ENCODE measurements at regions not wholly inside any gene's neighbourhood (a gene's known extent, or its start where the extent isn't known, plus 50 kb on each side); places are given as distances from the start of the nearest gene placed in this dataset.
"Not testable (repeated sequence)": the region's sequence is repeated elsewhere in the genome, so short reads cannot be mapped to it uniquely, and the experiment has no call there.

DNA sequence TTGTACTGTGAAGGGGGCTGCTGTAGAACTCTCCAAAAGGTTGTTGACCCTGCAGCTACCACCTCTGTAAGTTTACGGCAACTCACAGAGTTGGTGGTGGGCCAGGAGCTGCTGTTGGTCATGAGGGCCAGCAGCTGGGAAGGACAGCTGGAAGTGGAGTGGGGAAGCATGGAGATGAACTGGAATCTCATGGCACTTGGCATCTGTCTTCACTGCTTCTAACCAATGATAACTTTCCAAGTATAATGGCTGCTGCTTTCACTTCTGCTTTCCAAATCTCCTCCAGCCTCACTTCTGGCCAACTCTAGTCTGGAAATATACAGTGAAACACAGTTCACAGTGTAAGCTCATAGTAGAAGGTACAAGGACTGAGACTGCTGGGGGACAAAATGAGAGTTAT, 126.5 kb upstream of the INTU start:
- H3K4me2 ChIP-seq (ENCODE audit: low read length) = no peak overlapping the region
- no peaks in the 10 kb centered on the region for H3K4me1 ChIP-seq (ENCODE audit: low read length)
- no peak overlapping the region for H2AFZ ChIP-seq (ENCODE audit: low read depth, low read length)
- no peak overlapping the region for H3K27ac ChIP-seq (ENCODE audit: low read length)
- no peak overlapping the region for H3K9ac ChIP-seq (ENCODE audit: low read length)
- H4K20me1 ChIP-seq (ENCODE audit: insufficient read depth, low read length) = no peaks in the 10 kb centered on the region
- no peaks in the 10 kb centered on the region for H3K36me3 ChIP-seq (replicated peaks; ENCODE audit: low read depth, low read length)
- no peaks in the 10 kb centered on the region for H3K27me3 ChIP-seq (ENCODE audit: low read depth, low read length)
- TF ChIP-seq EZH2phosphoT487 (IDR thresholded peaks at IDR 0.05; ENCODE audit: low read depth) = no peak
- TF ChIP-seq, protein P1, sequence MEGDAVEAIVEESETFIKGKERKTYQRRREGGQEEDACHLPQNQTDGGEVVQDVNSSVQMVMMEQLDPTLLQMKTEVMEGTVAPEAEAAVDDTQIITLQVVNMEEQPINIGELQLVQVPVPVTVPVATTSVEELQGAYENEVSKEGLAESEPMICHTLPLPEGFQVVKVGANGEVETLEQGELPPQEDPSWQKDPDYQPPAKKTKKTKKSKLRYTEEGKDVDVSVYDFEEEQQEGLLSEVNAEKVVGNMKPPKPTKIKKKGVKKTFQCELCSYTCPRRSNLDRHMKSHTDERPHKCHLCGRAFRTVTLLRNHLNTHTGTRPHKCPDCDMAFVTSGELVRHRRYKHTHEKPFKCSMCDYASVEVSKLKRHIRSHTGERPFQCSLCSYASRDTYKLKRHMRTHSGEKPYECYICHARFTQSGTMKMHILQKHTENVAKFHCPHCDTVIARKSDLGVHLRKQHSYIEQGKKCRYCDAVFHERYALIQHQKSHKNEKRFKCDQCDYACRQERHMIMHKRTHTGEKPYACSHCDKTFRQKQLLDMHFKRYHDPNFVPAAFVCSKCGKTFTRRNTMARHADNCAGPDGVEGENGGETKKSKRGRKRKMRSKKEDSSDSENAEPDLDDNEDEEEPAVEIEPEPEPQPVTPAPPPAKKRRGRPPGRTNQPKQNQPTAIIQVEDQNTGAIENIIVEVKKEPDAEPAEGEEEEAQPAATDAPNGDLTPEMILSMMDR (IDR thresholded peaks at IDR 0.05; ENCODE audit: low read depth, low read length) = no peak
- H3K4me3 ChIP-seq (ENCODE audit: low read length) = no peak overlapping the region
- H3K9me3 ChIP-seq (ENCODE audit: insufficient read depth, low read length) = no peaks in the 10 kb centered on the region
- no peaks in the 10 kb centered on the region for H3K79me2 ChIP-seq (ENCODE audit: low read length)

DNA sequence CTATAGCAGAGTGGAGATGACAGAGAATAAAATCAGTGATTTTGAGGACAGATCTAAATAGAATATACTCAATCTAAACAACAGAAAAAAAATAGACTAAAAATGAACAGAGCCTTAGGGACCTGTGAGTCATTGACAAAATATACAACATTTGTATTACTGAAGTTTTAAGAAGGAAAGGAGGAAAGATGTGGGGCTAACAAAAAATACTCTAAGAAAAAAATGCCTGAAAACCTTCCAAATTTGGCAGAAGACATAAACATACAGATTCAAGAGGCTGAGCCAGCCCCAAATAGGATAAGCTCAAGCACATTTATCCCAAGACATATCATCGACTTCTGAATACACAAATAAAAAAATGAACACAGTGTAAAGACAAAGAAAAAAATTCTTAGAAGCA, 123.6 kb upstream of the INTU start:
- no peak overlapping the region for H3K27ac ChIP-seq (ENCODE audit: low read length)
- no peak overlapping the region for H2AFZ ChIP-seq (ENCODE audit: low read depth, low read length)
- H3K36me3 ChIP-seq (replicated peaks; ENCODE audit: low read depth, low read length) = no peaks in the 10 kb centered on the region
- TF ChIP-seq, protein P1 (IDR thresholded peaks at IDR 0.05; ENCODE audit: low read depth, low read length) = no peak
- no peak for TF ChIP-seq EZH2phosphoT487 (IDR thresholded peaks at IDR 0.05; ENCODE audit: low read depth)
- H3K4me1 ChIP-seq (ENCODE audit: low read length) = no peaks in the 10 kb centered on the region
- no peaks in the 10 kb centered on the region for H3K27me3 ChIP-seq (ENCODE audit: low read depth, low read length)
- H3K79me2 ChIP-seq (ENCODE audit: low read length) = no peaks in the 10 kb centered on the region
- no peak overlapping the region for H3K4me3 ChIP-seq (ENCODE audit: low read length)
- H3K9ac ChIP-seq (ENCODE audit: low read length) = no peak overlapping the region
- H3K9me3 ChIP-seq (ENCODE audit: insufficient read depth, low read length) = no peaks in the 10 kb centered on the region
- H4K20me1 ChIP-seq (ENCODE audit: insufficient read depth, low read length) = no peaks in the 10 kb centered on the region
- H3K4me2 ChIP-seq (ENCODE audit: low read length) = no peak overlapping the region

DNA sequence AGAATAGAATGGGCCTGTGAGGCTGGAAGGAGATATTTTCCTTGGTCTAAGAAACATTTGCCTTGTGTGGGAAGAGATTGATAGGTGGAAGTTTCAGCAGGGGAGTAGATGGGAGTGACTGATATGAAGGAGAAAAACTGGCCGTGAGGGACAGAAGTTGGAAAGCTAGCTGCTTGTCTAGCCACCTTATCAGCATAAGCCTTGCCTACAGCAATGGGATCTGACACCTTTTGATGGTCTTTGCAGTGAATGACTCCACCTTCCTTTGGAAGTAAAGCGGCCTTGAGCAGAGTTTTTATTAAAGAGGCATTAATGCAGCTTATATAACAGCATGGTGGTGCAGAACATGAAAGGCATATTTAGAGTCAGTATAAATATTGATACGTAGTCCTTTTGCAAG, 120.1 kb upstream of the INTU start:
- H3K4me2 ChIP-seq (ENCODE audit: low read length); H3K4me1 ChIP-seq (ENCODE audit: low read length); H3K4me3 ChIP-seq (ENCODE audit: low read length); H3K27ac ChIP-seq (ENCODE audit: low read length); H2AFZ ChIP-seq (ENCODE audit: low read depth, low read length); H4K20me1 ChIP-seq (ENCODE audit: insufficient read depth, low read length); H3K9me3 ChIP-seq (ENCODE audit: insufficient read depth, low read length); H3K27me3 ChIP-seq (ENCODE audit: low read depth, low read length); H3K36me3 ChIP-seq (replicated peaks; ENCODE audit: low read depth, low read length); H3K79me2 ChIP-seq (ENCODE audit: low read length); H3K9ac ChIP-seq (ENCODE audit: low read length): not testable (repeated sequence)

DNA sequence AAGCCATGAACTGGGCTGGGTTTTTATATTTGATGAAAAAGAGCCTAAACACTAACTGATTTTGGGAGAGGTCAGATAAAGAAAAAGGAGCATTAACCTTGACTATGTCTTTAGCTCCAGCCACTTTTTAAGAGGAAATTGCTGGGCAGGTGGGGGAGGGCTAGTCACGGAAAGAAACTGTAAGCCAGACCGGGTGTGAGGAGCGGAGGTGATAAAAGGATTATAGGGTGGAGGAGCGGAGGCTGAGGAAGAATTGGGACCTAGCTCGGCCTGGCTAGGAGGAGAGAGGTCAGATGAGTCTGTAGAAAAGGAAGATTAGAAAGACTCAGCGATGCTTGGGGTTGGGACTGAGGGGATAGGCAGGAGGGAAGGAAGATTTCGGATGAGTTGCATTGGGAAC, 117.5 kb upstream of the INTU start:
- not testable (repeated sequence) for H4K20me1 ChIP-seq (ENCODE audit: insufficient read depth, low read length); H3K4me1 ChIP-seq (ENCODE audit: low read length); H2AFZ ChIP-seq (ENCODE audit: low read depth, low read length); H3K27ac ChIP-seq (ENCODE audit: low read length); H3K79me2 ChIP-seq (ENCODE audit: low read length); H3K9ac ChIP-seq (ENCODE audit: low read length); H3K36me3 ChIP-seq (replicated peaks; ENCODE audit: low read depth, low read length); H3K27me3 ChIP-seq (ENCODE audit: low read depth, low read length); H3K9me3 ChIP-seq (ENCODE audit: insufficient read depth, low read length); H3K4me2 ChIP-seq (ENCODE audit: low read length); H3K4me3 ChIP-seq (ENCODE audit: low read length)

DNA sequence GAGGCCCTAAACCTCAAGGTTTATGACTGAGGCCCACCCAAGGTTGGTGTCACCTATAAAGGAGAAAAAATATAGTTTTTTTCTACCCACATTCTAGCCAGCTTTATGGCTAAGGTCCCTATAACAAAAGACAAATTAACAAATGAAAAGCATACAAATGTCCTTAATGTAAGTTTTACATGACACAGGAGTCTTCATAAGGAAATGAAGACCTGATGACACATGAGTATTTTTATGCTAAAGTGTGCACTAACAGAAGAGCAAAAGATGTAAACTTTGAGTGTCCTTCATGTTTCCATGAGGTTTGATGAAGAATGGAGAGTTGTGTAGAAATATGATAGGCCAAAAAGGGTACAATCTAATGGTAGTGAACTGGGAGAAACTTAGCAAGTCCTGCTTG, 114.7 kb upstream of the INTU start:
- H2AFZ ChIP-seq (ENCODE audit: low read depth, low read length) = no peak overlapping the region; the same call in 1 of the 2 replicates
- no peaks in the 10 kb centered on the region for H4K20me1 ChIP-seq (ENCODE audit: insufficient read depth, low read length)
- no peak overlapping the region for H3K9ac ChIP-seq (ENCODE audit: low read length)
- no peaks in the 10 kb centered on the region for H3K4me1 ChIP-seq (ENCODE audit: low read length)
- H3K79me2 ChIP-seq (ENCODE audit: low read length) = no peaks in the 10 kb centered on the region
- no peak overlapping the region for H3K4me3 ChIP-seq (ENCODE audit: low read length)
- no peak overlapping the region for H3K27ac ChIP-seq (ENCODE audit: low read length)
- H3K27me3 ChIP-seq (ENCODE audit: low read depth, low read length) = no peaks in the 10 kb centered on the region
- no peaks in the 10 kb centered on the region for H3K9me3 ChIP-seq (ENCODE audit: insufficient read depth, low read length)
- H3K4me2 ChIP-seq (ENCODE audit: low read length) = no peak overlapping the region
- no peaks in the 10 kb centered on the region for H3K36me3 ChIP-seq (replicated peaks; ENCODE audit: low read depth, low read length)
- TF ChIP-seq EZH2phosphoT487 (IDR thresholded peaks at IDR 0.05; ENCODE audit: low read depth) = no peak
- TF ChIP-seq, protein P1 (IDR thresholded peaks at IDR 0.05; ENCODE audit: low read depth, low read length) = no peak
